Adrenal gland (tissue), 5 donors: ENCODE measurements at regions not wholly inside any gene's neighbourhood (a gene's known extent, or its start where the extent isn't known, plus 50 kb on each side); places are given as distances from the start of the nearest gene placed in this dataset.

ENCODE experiments used
- POLR2A ChIP-seq, 2 donors: fragments of 450-650 bp; IDR thresholded peaks; one replicate each; pipeline ENCODE4 v1.6.1; 2017; ENCODE audit warnings: antibody characterized with exemption in 2 of 2, mild to moderate bottlenecking in 2 of 2, moderate library complexity in 1 of 2
- TF ChIP-seq, protein P1 (sequence below), 6 experiments: fragments of 450-650 bp in 4 of 6; fragments of 200-600 bp in 2 of 6; sonication (generic) in 1 of 6; IDR thresholded peaks; 1 replicate in 5 of 6; 2 replicates in 1 of 6; pipeline versions ENCODE4 v1.5.1 to v1.8.0; 2016 to 2021; ENCODE audit warnings: antibody characterized with exemption in 6 of 6, mild to moderate bottlenecking in 2 of 6, moderate library complexity in 1 of 6
- donor health status: DM: no; HTN: no; CAD: no.

DNA sequence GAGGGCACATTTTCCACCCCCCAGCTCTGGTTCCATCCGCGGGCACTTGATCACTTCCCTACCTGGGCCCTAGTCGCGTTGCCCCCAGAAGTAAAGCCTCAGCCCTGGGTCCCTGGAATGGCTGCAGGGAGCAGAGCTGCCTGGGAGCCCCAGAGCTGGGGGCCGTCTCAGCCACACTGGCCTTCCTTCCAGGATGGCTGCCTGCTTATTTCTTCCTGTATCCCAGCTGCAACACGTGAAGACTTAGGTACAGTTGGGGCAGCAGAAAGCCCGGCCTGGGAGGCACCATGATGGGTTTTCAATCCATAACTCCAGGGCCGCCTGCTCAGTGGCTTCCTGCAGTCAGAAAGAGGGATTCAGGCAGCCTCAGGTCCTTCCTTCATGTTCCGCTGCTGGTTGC lies 232.3 kb downstream of the IRX2 start:
- TF ChIP-seq POLR2A (IDR thresholded peaks at IDR 0.05): no peak
- TF ChIP-seq, protein P1, sequence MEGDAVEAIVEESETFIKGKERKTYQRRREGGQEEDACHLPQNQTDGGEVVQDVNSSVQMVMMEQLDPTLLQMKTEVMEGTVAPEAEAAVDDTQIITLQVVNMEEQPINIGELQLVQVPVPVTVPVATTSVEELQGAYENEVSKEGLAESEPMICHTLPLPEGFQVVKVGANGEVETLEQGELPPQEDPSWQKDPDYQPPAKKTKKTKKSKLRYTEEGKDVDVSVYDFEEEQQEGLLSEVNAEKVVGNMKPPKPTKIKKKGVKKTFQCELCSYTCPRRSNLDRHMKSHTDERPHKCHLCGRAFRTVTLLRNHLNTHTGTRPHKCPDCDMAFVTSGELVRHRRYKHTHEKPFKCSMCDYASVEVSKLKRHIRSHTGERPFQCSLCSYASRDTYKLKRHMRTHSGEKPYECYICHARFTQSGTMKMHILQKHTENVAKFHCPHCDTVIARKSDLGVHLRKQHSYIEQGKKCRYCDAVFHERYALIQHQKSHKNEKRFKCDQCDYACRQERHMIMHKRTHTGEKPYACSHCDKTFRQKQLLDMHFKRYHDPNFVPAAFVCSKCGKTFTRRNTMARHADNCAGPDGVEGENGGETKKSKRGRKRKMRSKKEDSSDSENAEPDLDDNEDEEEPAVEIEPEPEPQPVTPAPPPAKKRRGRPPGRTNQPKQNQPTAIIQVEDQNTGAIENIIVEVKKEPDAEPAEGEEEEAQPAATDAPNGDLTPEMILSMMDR (IDR thresholded peaks at IDR 0.05): no peak
